ENCODE measurements at regions not wholly inside any gene's neighbourhood (a gene's known extent, or its start where the extent isn't known, plus 50 kb on each side); places are given as distances from the start of the nearest gene placed in this dataset.

DNA sequence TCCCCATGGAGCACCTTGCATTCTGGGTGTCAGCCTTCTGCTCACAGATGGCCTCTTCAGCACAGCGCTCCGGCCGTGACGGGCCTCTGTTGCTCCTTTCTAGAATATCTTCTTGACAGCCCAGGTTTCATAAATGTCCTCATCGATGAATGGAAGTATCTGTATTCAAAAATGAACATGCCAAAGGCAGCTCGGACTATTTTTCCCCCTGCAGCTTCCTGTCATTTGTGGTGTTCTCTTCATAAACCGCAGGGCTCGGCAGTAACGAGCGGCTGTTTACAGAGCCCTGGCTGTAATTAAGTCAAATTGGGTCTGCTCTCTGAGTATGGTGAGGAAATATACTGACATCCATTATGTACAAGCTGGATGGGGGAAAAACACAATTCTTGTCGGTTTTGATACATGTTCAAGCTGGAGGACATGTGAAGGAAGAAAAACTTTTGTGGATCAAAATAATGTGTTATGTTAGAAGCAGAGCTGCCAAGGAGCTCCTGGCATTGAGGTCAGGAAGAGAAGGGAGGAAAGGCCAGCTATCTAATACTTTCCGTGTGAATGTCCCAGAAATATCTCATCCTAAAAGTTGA is 154.1 kb upstream of the CD180 start:
- TF ChIP-seq, protein P1, sequence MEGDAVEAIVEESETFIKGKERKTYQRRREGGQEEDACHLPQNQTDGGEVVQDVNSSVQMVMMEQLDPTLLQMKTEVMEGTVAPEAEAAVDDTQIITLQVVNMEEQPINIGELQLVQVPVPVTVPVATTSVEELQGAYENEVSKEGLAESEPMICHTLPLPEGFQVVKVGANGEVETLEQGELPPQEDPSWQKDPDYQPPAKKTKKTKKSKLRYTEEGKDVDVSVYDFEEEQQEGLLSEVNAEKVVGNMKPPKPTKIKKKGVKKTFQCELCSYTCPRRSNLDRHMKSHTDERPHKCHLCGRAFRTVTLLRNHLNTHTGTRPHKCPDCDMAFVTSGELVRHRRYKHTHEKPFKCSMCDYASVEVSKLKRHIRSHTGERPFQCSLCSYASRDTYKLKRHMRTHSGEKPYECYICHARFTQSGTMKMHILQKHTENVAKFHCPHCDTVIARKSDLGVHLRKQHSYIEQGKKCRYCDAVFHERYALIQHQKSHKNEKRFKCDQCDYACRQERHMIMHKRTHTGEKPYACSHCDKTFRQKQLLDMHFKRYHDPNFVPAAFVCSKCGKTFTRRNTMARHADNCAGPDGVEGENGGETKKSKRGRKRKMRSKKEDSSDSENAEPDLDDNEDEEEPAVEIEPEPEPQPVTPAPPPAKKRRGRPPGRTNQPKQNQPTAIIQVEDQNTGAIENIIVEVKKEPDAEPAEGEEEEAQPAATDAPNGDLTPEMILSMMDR (IDR thresholded peaks at IDR 0.05), result no peak
- TF ChIP-seq EZH2 (IDR thresholded peaks at IDR 0.05) (no peak), EZH2phosphoT487 (IDR thresholded peaks at IDR 0.05) (no peak)
- H3K27ac Mint-ChIP-seq, result no peak overlapping the region
- H3K4me3 Mint-ChIP-seq, result no peak overlapping the region
- Histone ChIP-seq H3K9me3 (ENCODE audit: low read depth) (no peaks in the 10 kb centered on the region), H3K4me3 (no peak overlapping the region), H2AFZ (replicated peaks) (no peak overlapping the region), H3K9ac (no peak overlapping the region), H3K36me3 (no peaks in the 10 kb centered on the region), H3K27me3 (no peaks in the 10 kb centered on the region), H3F3A (ENCODE audit: low read depth) (no peaks in the 10 kb centered on the region), H3K27ac (no peak overlapping the region), H3K4me2 (no peak overlapping the region), H4K20me1 (ENCODE audit: low read depth) (no peaks in the 10 kb centered on the region), H3K79me2 (ENCODE audit: low read depth) (no peaks in the 10 kb centered on the region), H3K4me1 (peaks cover 13% of the 10 kb centered on the region)
- peaks cover 2% of the 10 kb centered on the region for H3K36me3 Mint-ChIP-seq
- peaks cover 4% of the 10 kb centered on the region for H3K27me3 Mint-ChIP-seq (ENCODE audit: insufficient read depth, low read depth)
- DNase-seq (ENCODE audit: low spot score), result no peak
- H3K9me3 Mint-ChIP-seq, result peaks cover 5% of the 10 kb centered on the region
- H3K4me1 Mint-ChIP-seq, result peaks cover 30% of the 10 kb centered on the region

DNA sequence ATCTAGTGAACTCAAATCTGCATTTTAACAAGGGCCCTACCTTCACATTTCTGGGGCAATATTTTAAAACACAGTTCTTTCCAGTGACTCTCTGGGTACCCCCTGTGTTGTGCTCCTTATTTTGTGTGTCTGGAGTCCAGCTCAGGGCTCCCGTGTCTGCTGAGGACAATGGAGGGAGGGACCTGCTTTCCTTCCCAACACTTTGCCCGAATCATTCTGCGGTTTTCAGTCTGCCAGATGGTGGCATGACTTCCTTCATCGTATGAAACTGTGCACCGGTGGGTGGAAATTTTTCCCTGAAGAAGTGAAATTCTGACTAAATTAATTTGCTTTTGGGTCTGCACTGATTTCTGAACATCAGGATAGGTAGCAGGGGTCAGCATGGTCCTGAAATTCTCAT is 153.6 kb upstream of the CD180 start:
- Histone ChIP-seq H3K9me3 (ENCODE audit: low read depth) (no peaks in the 10 kb centered on the region), H3K4me3 (no peak overlapping the region), H3K9ac (no peak overlapping the region), H3K27me3 (no peaks in the 10 kb centered on the region), H3F3A (ENCODE audit: low read depth) (no peaks in the 10 kb centered on the region), H3K79me2 (ENCODE audit: low read depth) (no peaks in the 10 kb centered on the region), H4K20me1 (ENCODE audit: low read depth) (no peaks in the 10 kb centered on the region), H2AFZ (replicated peaks) (no peak overlapping the region), H3K4me1 (peaks cover 13% of the 10 kb centered on the region), H3K27ac (no peak overlapping the region), H3K36me3 (no peaks in the 10 kb centered on the region), H3K4me2 (no peak overlapping the region)
- H3K4me1 Mint-ChIP-seq, result peaks cover 26% of the 10 kb centered on the region
- peaks cover 5% of the 10 kb centered on the region for H3K9me3 Mint-ChIP-seq
- peaks cover 2% of the 10 kb centered on the region for H3K27me3 Mint-ChIP-seq (ENCODE audit: insufficient read depth, low read depth)
- peaks cover 2% of the 10 kb centered on the region for H3K36me3 Mint-ChIP-seq
- DNase-seq (ENCODE audit: low spot score), result no peak
- TF ChIP-seq EZH2 (IDR thresholded peaks at IDR 0.05), result no peak
- no peak for TF ChIP-seq EZH2phosphoT487 (IDR thresholded peaks at IDR 0.05)
- TF ChIP-seq, protein P1 (IDR thresholded peaks at IDR 0.05), result no peak
- H3K4me3 Mint-ChIP-seq, result no peak overlapping the region
- no peak overlapping the region for H3K27ac Mint-ChIP-seq

DNA sequence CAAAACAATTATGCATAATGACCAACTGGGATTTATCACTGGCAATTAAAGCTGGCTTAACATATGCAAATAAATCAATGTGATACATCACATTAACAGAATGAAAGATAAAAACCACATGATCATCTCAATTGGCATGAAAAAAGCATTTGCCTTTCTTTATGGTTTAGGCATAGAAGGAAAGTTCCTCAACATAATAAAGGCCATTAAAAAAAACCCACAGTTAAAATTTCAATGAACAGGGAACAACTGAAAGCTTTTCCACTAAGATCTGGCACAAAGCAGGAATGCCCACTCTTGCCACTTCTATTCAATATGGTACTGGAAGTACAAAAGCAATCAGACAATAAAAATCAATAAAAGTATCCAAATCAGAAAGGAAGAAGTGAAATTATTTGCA is 151.2 kb upstream of the CD180 start:
- no peak overlapping the region for H3K9ac ChIP-seq
- H3K36me3 ChIP-seq, result no peaks in the 10 kb centered on the region
- no peak overlapping the region for H2AFZ ChIP-seq (replicated peaks)
- no peak for TF ChIP-seq EZH2phosphoT487 (IDR thresholded peaks at IDR 0.05)
- TF ChIP-seq, protein P1 (IDR thresholded peaks at IDR 0.05), result no peak
- no peak for TF ChIP-seq EZH2 (IDR thresholded peaks at IDR 0.05)
- no peaks in the 10 kb centered on the region for H3K4me1 ChIP-seq
- H3F3A ChIP-seq (ENCODE audit: low read depth), result no peaks in the 10 kb centered on the region
- H3K79me2 ChIP-seq (ENCODE audit: low read depth), result no peaks in the 10 kb centered on the region
- no peak overlapping the region for H3K4me3 ChIP-seq
- H4K20me1 ChIP-seq (ENCODE audit: low read depth), result no peaks in the 10 kb centered on the region
- H3K9me3 Mint-ChIP-seq, result peaks cover 17% of the 10 kb centered on the region
- no peak overlapping the region for H3K27ac Mint-ChIP-seq
- peaks cover 3% of the 10 kb centered on the region for H3K4me1 Mint-ChIP-seq
- no peaks in the 10 kb centered on the region for H3K27me3 ChIP-seq
- peaks cover 2% of the 10 kb centered on the region for H3K36me3 Mint-ChIP-seq
- no peak overlapping the region for H3K4me2 ChIP-seq
- no peak overlapping the region for H3K27ac ChIP-seq
- H3K27me3 Mint-ChIP-seq (ENCODE audit: insufficient read depth, low read depth), result peaks cover 2% of the 10 kb centered on the region
- DNase-seq (ENCODE audit: low spot score), result no peak
- H3K9me3 ChIP-seq (ENCODE audit: low read depth), result no peaks in the 10 kb centered on the region
- H3K4me3 Mint-ChIP-seq, result no peak overlapping the region

Data from neural progenitor cell (in vitro differentiated cells).